ENCODE measurements at regions not wholly inside any gene's neighbourhood (a gene's known extent, or its start where the extent isn't known, plus 50 kb on each side); places are given as distances from the start of the nearest gene placed in this dataset.

- ChIA-PET CTCF (no interaction called here), POLR2A (no interaction called here)
Measured at GRCh38 chr2:78304678-78305077, 720.8 kb upstream of the REG3G start.

GRCh38 chr2:78309460-78309859, 716.0 kb upstream of the REG3G start:
- Histone ChIP-seq H3K4me1 (ENCODE audit: control insufficient read depth, insufficient read depth, low read length) (no peaks in the 10 kb centered on the region), H3K36me3 (ENCODE audit: control insufficient read depth in 2 of 2, insufficient read depth in 1 of 2, low read length in 2 of 2) (no peaks in the 10 kb centered on the region), H3K9me3 (ENCODE audit: control insufficient read depth, insufficient read depth, low read depth, low read length) (no peaks in the 10 kb centered on the region), H3K4me3 (ENCODE audit: low read depth, low read length) (no peak overlapping the region), H3K27ac (ENCODE audit: extremely low read depth, low read depth, low read length) (no peak overlapping the region)
- TF ChIP-seq ZNF707 (tag by site-specific recombination; IDR thresholded peaks at IDR 0.05) (no peak), ZNF184 (tag by site-specific recombination; IDR thresholded peaks at IDR 0.05) (no peak), ZNF76 (tag by site-specific recombination; IDR thresholded peaks at IDR 0.05; ENCODE audit: borderline replicate concordance, low read depth) (no peak), ZNF280D (tag by site-specific recombination; IDR thresholded peaks at IDR 0.05) (no peak), ZBTB10 (tag by site-specific recombination; IDR thresholded peaks at IDR 0.05) (no peak), ZNF133 (tag by site-specific recombination; IDR thresholded peaks at IDR 0.05) (no peak), TCF7L2 (IDR thresholded peaks at IDR 0.05; ENCODE audit: borderline replicate concordance, low read depth, low read length) (no peak)
- POLR2A ChIA-PET, result no interaction called here
- CTCF ChIA-PET, result no interaction called here

More at GRCh38 chr2:78304678-78305077, 720.8 kb upstream of the REG3G start:
- H3K4me1 ChIP-seq (ENCODE audit: control insufficient read depth, insufficient read depth, low read length), result no peaks in the 10 kb centered on the region
- H3K4me3 ChIP-seq (ENCODE audit: low read depth, low read length), result no peak overlapping the region
- no peak for TF ChIP-seq ZNF37A (tag by site-specific recombination; IDR thresholded peaks at IDR 0.05)
- no peak for TF ChIP-seq ZNF449 (tag by site-specific recombination; IDR thresholded peaks at IDR 0.05)
- TF ChIP-seq ZNF404 (tag by site-specific recombination; IDR thresholded peaks at IDR 0.05), result no peak
- no peak for TF ChIP-seq ZFHX2 (tag by site-specific recombination; conservative IDR thresholded peaks at IDR 0.05)
- TF ChIP-seq ZNF175 (tag by site-specific recombination; IDR thresholded peaks at IDR 0.05), result no peak
- no peak for TF ChIP-seq SP3 (tag by site-specific recombination; IDR thresholded peaks at IDR 0.05)
- TF ChIP-seq SP7 (tag by site-specific recombination; IDR thresholded peaks at IDR 0.05), result no peak
- TF ChIP-seq, protein P1, sequence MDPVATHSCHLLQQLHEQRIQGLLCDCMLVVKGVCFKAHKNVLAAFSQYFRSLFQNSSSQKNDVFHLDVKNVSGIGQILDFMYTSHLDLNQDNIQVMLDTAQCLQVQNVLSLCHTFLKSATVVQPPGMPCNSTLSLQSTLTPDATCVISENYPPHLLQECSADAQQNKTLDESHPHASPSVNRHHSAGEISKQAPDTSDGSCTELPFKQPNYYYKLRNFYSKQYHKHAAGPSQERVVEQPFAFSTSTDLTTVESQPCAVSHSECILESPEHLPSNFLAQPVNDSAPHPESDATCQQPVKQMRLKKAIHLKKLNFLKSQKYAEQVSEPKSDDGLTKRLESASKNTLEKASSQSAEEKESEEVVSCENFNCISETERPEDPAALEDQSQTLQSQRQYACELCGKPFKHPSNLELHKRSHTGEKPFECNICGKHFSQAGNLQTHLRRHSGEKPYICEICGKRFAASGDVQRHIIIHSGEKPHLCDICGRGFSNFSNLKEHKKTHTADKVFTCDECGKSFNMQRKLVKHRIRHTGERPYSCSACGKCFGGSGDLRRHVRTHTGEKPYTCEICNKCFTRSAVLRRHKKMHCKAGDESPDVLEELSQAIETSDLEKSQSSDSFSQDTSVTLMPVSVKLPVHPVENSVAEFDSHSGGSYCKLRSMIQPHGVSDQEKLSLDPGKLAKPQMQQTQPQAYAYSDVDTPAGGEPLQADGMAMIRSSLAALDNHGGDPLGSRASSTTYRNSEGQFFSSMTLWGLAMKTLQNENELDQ (tag by site-specific recombination; IDR thresholded peaks at IDR 0.05; ENCODE audit: low read depth), result no peak
- TF ChIP-seq ZNF366 (tag by site-specific recombination; conservative IDR thresholded peaks at IDR 0.05), result no peak
- TF ChIP-seq ZNF621 (tag by site-specific recombination; IDR thresholded peaks at IDR 0.05), result no peak
- TF ChIP-seq ZBTB1 (tag by site-specific recombination; IDR thresholded peaks at IDR 0.05), result no peak
- no peak for TF ChIP-seq ZSCAN16 (tag by site-specific recombination; IDR thresholded peaks at IDR 0.05)
- TF ChIP-seq ZNF311 (tag by site-specific recombination; IDR thresholded peaks at IDR 0.05; ENCODE audit: borderline replicate concordance), result no peak
- TF ChIP-seq YY1 (tag by site-specific recombination; IDR thresholded peaks at IDR 0.05), result no peak
- no peak overlapping the region for H3K27ac ChIP-seq (ENCODE audit: extremely low read depth, low read depth, low read length)
- no peaks in the 10 kb centered on the region for H3K9me3 ChIP-seq (ENCODE audit: control insufficient read depth, insufficient read depth, low read depth, low read length)
- no peaks in the 10 kb centered on the region for H3K36me3 ChIP-seq (ENCODE audit: control insufficient read depth in 2 of 2, insufficient read depth in 1 of 2, low read length in 2 of 2)

All from HEK293 (cell line).